Panc1 (cell line): ENCODE measurements at regions not wholly inside any gene's neighbourhood (a gene's known extent, or its start where the extent isn't known, plus 50 kb on each side); places are given as distances from the start of the nearest gene placed in this dataset.

Experiments
- ATAC-seq: fragments of 200-7000 bp; cut with Tn5 transposase; 2 replicates; pipeline ENCODE4 v1.9.1; 2020; ENCODE audit warnings: mild to moderate bottlenecking, moderate library complexity
- BruUV-seq: library from RNA; stranded (reverse); fragments of 400-500 nt; replicated peaks from 2 replicates; lab custom pipeline; 2021; lab: Mats Ljungman, UMichigan
- CTCF ChIA-PET: fragments of 300-600 bp; sonication (Branson Sonifier 250); formaldehyde crosslinking; loops from one replicate; lab custom pipeline; 2022; ENCODE audit warnings: antibody characterized with exemption; lab: Charles Lee
- POLR2A ChIA-PET: fragments of 300-600 bp; sonication (Branson Sonifier 250); formaldehyde crosslinking; loops from one replicate; lab custom pipeline; 2022; ENCODE audit warnings: antibody characterized with exemption; lab: Charles Lee
- DNase-seq: peaks from one replicate; pipeline ENCODE4 v3.0.0-alpha.2; 2010; ENCODE audit warnings: low read depth, low spot score
- H3K27ac ChIP-seq: 2 replicates; pipeline ENCODE4 v1.5.1; 2011; ENCODE audit warnings: mild to moderate bottlenecking, low read length, inconsistent platforms
- H3K27me3 ChIP-seq: fragments of 200-500 bp; sonication (Bioruptor generic); 2 replicates; pipeline ENCODE4 v1.6.0; 2014; ENCODE audit warnings: low read length, inconsistent platforms; ENCODE audit not compliant: control insufficient read depth, insufficient read depth
- H3K36me3 ChIP-seq: fragments of 200-500 bp; sonication (Bioruptor generic); 2 replicates; pipeline ENCODE4 v1.5.1; 2014; ENCODE audit warnings: inconsistent platforms, mild to moderate bottlenecking, low read length, moderate library complexity; ENCODE audit not compliant: control insufficient read depth, insufficient read depth
- H3K4me1 ChIP-seq: 2 replicates; pipeline ENCODE4 v1.5.1; 2011; ENCODE audit warnings: inconsistent platforms, mild to moderate bottlenecking, low read length, moderate library complexity; ENCODE audit not compliant: control insufficient read depth, insufficient read depth
- H3K4me3 ChIP-seq, 2 experiments: 2 replicates each; pipeline ENCODE4 v1.5.1; 2011 to 2012; ENCODE audit warnings: low read depth in 2 of 2, low read length in 2 of 2, mild to moderate bottlenecking in 2 of 2, inconsistent platforms in 1 of 2, moderate library complexity in 1 of 2
- H3K9me3 ChIP-seq: fragments of 200-500 bp; sonication (Bioruptor generic); 2 replicates; pipeline ENCODE4 v1.5.1; 2014; ENCODE audit warnings: low read depth, mild to moderate bottlenecking, inconsistent platforms, low read length, moderate library complexity; ENCODE audit not compliant: control insufficient read depth, insufficient read depth
- CTCF ChIP-seq: fragments of 450-650 bp; IDR thresholded peaks from 2 replicates; pipeline ENCODE4 v1.5.1; 2017; ENCODE audit warnings: mild to moderate bottlenecking
- POLR2AphosphoS5 ChIP-seq: IDR thresholded peaks from 2 replicates; pipeline ENCODE4 v1.6.1; 2012; ENCODE audit warnings: mild to moderate bottlenecking, low read depth, low read length, moderate library complexity
- REST ChIP-seq, 2 experiments: IDR thresholded peaks; 2 replicates each; pipeline ENCODE4 v1.6.1; 2011 to 2012; ENCODE audit warnings: low read depth in 2 of 2, control low read depth in 1 of 2, low read length in 1 of 2, mild to moderate bottlenecking in 1 of 2, moderate library complexity in 1 of 2; ENCODE audit not compliant: insufficient read depth in 1 of 2
- SIN3A ChIP-seq: IDR thresholded peaks from 2 replicates; pipeline ENCODE4 v1.6.1; 2012; ENCODE audit warnings: low read depth, mild to moderate bottlenecking, low read length, moderate library complexity, borderline replicate concordance; ENCODE audit not compliant: insufficient read depth
- TCF7L2 ChIP-seq: IDR thresholded peaks from 2 replicates; pipeline ENCODE4 v1.6.1; 2011; ENCODE audit warnings: mild to moderate bottlenecking, low read depth, low read length, inconsistent platforms
- in situ Hi-C: cut with HindIII; loops from 2 replicates; pipeline ENCODE4 v1.10.0; 2016; ENCODE audit warnings: low sequenced_read_pairs, low pct_unique_long_range_greater_than_20kb
- intact Hi-C: fragments of 100-400 bp; cut with micrococcal nuclease; formaldehyde crosslinking; loops from one replicate; pipeline ENCODE4 v1.10.0; 2022; ENCODE audit not compliant: unreplicated experiment

DNA sequence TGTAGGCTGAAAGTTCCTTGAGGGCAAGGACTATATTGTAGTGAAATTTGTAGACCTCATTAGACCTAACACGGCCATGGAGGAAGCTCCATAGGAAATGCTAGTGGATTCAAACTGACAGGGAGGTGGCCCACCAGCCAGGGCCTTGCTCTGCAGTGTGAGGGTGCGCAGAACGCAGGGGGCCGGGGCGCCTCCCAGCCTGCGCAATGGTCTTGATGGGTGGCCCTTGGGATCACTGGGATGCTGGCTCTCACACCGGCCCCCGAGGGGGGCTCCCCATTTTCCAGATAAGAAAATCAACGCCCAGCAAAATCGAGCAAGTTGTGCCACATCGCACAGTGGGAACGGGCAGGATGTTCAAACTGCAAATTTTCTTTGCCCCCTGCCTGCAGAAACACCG lies 655.4 kb downstream of the GALR1 start:
- ChIA-PET POLR2A (no interaction called here), CTCF (no interaction called here)
- no peak for TF ChIP-seq SIN3A
- TF ChIP-seq CTCF, result no peak
- TF ChIP-seq TCF7L2, result no peak
- TF ChIP-seq POLR2AphosphoS5, result no peak
- no peak for TF ChIP-seq REST (IDR thresholded peaks at IDR 0.05; ENCODE audit: insufficient read depth in 1 of 2, low read depth in 2 of 2, low read length in 1 of 2)
- no peak overlapping the region for H3K27ac ChIP-seq
- H3K27me3 ChIP-seq, result peaks cover 6% of the 10 kb centered on the region
- no peaks in the 10 kb centered on the region for H3K4me1 ChIP-seq
- intact Hi-C loops (no loop called here), in situ Hi-C loops (no loop called here)
- DNase-seq (no peak), ATAC-seq (no peak)
- BruUV-seq, result no TSS peak
- no peaks in the 10 kb centered on the region for H3K9me3 ChIP-seq
- H3K36me3 ChIP-seq, result no peaks in the 10 kb centered on the region
- H3K4me3 ChIP-seq, result no peak overlapping the region

- BruUV-seq, result no TSS peak
- ATAC-seq (peak; percentile 39; the same call in 1 of the 2 replicates), DNase-seq (no peak)
- in situ Hi-C loops, result no loop called here
- H3K36me3 ChIP-seq, result no peaks in the 10 kb centered on the region
- CTCF ChIA-PET, result no interaction called here
- H3K4me1 ChIP-seq, result no peaks in the 10 kb centered on the region
- H3K27ac ChIP-seq, result no peak overlapping the region
- POLR2A ChIA-PET, result no interaction called here
- no peaks in the 10 kb centered on the region for H3K9me3 ChIP-seq
- H3K4me3 ChIP-seq, result no peak overlapping the region
- intact Hi-C loops, result no loop called here
- TF ChIP-seq REST (IDR thresholded peaks at IDR 0.05; ENCODE audit: insufficient read depth in 1 of 2, low read depth in 2 of 2, low read length in 1 of 2), result no peak
- TF ChIP-seq SIN3A, result no peak
- TF ChIP-seq POLR2AphosphoS5, result no peak
- no peak for TF ChIP-seq CTCF
- TF ChIP-seq TCF7L2, result no peak
- H3K27me3 ChIP-seq, result peaks cover 10% of the 10 kb centered on the region
Observed at GRCh38 chr18:77905449-77906055, 655.9 kb downstream of the GALR1 start.
